Stimulated activated CD8-positive, alpha-beta memory T cell treated with anti-CD3 and anti-CD28 coated beads, Interleukin-4, amount 100 ng/mL, for 4 hours (primary cell): ENCODE measurements at regions not wholly inside any gene's neighbourhood (a gene's known extent, or its start where the extent isn't known, plus 50 kb on each side); places are given as distances from the start of the nearest gene placed in this dataset.

Source experiments
- DNase-seq, 2 donors: peaks; one replicate each; pipeline ENCODE4 v3.0.0-alpha.2; 2020; ENCODE audit warnings: low read depth in 2 of 2, low spot score in 1 of 2

DNA sequence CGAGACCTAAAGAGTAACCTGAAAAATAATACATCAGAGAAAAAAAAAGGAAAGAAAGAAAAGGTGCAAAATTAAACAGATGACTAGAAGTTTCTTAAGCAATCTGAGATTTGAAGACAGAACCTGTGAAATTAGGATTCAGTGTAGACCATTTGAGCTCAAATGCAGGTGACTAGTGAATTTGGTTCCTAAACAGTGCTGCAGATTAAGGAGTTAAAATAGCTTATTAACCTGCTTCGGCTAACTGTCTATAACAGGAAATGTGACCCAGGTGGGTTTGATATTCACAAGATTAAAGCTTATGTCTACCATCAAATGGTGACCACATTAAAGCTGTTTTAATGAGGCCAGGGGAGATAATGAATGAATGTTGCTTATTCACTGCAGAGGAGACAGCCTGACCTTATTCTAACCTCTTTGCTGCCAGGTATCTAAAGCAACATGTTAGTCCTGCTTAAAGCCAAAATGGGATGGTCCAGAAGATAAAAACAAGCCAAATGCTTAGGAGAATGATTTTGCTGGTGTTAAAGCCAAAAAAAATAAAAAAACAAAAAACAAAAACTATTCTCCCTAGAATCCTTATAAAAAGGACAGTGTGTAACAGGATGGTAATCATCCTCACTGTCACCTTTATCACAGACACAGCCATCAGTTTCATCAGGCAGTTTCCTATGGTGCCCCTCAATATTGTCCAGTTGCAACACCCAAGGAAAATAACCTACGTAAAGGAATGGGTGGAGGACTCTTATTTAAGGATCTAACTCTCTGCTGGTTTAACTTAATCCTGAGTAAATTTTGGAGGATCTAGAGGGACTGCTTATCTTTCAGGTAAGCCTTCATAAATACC, 769.0 kb upstream of the ZEB2 start:
- no peak for DNase-seq

DNA sequence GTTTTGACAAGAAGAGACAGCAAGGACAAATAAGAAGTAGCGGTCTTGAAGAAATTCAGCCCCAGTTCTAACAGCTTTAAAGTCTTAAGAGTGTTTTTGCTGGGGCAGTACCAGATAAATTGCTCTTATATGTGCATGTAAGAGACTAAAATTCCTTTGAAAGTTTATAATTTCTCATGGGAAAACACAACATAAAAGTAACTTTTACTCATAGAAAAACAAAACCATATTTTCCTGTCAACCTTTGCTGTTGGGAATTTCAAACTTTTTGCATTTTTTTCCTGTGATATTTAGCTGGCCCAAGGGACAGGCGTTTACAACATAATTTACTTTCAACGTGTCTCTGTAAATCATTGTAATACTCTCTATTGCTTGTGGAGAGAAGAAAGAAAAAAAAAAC, 767.8 kb upstream of the ZEB2 start:
- DNase-seq = no peak

DNA sequence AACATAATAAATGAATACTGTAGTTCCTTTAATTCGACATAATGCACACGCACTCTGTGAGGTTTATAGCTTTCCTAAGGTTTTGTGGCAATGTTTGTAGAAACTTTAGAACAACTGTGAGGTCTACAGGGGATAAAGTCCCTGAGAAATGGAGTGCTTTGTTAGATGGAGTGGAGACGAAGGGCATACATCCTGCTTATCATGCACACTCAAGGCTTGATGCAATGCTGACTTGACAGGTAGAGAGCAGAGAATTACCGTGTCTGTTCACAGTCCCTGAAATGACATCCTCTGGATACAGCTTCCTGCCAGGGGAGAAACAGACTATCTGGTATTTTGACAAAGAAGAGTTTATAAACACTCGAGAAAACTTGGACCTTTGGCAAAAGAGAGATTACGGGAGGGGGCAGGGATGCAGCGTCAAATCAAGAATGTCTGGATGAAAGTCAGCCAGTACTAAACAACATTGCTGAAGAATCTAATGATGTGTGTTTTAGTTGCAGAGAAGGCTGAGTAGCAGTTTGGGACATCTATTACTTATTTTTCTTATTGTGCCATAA, 766.9 kb upstream of the ZEB2 start:
- no peak for DNase-seq

DNA sequence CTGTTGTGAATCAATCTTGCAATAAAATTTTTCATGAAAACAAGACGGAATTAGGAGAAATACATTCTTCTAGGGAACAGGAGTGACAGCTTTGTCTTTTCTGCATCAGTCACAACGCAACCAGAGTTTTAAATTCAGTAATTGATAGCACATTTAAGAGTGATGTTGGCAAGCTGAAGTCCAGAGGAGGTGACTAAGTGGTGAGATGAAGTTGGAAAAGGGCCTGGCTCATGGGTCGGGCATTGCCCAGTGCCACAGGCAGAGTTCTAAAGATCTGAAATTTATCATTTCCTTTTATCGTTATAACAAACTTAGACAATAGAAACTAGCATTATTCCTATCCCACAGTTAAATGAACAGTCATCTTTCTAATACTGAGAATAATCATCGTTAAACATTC, 764.6 kb upstream of the ZEB2 start:
- DNase-seq = no peak

GRCh38 chr2:145283131-145283530, 763.2 kb upstream of the ZEB2 start:
- no peak for DNase-seq

DNA sequence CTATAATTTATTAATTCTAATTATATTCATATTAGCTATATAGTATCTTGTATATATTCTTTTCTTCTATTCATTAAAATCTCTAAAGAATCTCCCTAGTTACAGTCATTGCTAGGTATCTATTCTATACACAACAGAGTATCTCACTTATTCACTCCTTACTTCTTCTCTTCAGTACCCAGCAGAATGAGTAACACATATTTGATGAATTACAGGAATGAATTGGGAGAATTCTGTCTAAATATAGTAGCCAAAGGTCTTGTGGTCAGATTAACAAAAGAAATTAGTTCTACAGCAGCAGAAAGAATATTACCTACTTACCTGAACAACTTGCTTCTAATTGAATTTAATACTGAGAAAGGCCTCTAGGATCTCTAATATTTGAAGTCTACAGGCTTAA, 758.0 kb upstream of the ZEB2 start:
- no peak for DNase-seq

DNA sequence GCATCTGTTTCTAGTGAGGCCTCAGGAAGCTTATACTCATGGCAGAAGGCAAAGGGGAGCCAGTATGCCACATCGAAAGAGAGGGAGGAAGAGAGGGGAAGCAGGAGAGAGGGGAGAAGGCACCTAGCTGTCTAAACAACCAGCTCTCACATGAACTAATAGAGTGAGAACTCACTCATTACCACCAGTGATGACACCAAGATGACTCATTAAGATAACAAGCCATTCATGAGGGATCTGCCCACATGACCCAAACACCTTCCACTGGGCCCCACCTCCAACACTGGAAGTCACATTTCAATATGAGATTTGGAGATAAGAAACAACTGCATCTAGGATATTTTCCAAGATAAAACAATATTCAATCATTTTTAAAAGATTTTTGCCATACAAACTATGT, 753.9 kb upstream of the ZEB2 start:
- no peak for DNase-seq

DNA sequence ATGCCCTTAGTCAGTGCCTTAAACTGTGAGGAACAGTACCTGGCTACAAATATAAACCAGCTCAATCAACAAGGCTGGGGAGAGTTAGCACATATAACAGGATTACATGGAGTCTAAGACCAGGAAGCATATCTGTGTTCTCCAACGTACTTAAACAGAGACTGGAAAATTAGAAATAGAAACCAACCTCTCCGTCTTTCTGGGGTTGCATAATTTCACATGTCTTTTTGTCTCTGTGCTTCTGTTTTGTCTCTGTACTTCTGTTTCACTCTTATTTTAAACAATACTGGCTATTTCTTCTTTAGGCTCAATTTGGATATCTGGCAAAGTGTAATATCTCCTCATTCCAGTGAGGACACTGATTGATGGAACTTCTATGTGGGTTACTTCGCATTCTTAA, 749.0 kb upstream of the ZEB2 start:
- no peak for DNase-seq

DNA sequence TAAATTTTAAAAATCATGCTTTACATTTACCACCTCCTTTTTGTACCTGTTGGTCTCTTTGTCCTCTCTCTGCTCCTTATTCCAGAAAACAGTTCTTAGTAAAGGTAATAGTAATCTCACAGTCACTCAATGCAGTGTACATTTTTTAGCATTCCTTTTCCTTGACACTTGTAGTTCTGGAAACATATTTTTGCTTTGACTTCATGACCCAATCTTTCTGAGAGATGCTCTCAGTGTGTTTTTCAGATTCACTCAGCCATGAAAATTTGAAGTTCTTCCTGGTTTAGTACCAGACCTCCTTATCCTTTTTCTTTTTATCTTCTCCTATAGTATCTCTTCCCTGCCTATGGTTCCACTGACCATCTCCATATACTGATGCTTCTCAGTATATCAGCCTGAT, 747.5 kb upstream of the ZEB2 start:
- DNase-seq = no peak

DNA sequence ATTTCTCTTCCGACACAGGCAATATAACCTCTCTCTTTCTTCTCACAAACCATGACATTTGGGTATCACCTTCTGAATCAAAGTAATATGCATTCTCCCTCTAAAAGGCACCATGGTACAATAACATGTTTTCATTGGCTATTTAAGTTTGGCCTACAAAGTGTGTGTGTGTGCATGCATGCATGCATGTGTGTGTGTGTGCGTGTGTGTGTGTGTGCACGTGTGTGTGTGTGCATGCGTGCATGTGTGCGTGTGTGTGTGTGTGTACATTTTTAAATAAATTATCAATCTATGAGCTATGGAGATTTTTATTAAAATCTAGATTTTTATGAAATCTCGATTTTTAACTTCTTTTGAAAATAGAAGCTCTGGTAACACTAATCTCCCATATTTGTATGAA, 745.3 kb upstream of the ZEB2 start:
- DNase-seq = no peak

DNA sequence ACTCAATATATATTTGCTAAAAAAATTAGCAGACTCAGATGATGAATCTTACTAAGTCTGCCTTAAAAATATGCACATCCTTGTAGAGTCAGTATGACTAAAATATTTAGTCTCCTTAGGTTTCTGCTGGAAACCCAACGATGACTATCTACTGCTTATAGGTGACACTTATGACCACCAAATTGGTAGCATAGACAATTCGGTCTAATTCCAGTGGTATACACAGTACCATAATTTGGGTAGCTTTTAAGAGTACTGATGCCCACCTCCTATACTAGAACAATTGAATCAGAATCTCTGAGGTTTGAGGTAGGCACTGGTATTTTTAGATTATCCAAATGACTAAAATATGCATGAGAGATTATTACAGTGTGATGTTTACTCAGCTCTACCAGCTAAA, 740.8 kb upstream of the ZEB2 start:
- no peak for DNase-seq

- no peak for DNase-seq
Measured at GRCh38 chr2:145260081-145260480, 740.2 kb upstream of the ZEB2 start.

DNA sequence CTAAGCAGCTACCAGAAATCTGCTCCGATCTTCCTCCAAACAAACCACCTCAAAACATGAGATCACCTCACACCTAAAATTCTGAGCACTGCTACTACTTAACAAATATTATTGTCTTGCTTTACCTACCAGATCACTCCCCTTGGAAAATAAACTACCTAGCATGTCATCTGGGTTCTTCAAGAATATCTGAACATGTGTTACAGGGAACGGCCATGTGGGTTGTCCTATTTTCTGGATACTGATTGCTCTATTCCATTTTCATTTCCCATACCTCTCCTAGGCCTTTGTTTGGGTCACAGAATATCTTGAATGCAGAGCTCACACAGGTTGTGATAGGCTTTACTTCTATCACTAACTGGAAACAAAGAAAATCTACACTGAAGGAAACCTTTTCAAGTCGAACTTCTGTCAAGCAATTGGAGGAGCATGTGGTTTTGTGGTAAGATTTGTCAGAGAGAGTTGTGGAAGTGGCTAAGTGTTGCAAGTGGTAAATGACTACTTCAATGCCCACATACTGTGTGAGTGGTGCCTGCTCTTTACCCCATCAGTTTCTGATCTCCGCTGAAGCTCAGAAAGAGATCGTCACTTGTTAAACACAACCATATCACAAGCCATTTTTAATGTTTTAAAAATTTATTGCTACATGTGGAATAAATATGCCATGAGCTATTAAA, 739.1 kb upstream of the ZEB2 start:
- no peak for DNase-seq

DNA sequence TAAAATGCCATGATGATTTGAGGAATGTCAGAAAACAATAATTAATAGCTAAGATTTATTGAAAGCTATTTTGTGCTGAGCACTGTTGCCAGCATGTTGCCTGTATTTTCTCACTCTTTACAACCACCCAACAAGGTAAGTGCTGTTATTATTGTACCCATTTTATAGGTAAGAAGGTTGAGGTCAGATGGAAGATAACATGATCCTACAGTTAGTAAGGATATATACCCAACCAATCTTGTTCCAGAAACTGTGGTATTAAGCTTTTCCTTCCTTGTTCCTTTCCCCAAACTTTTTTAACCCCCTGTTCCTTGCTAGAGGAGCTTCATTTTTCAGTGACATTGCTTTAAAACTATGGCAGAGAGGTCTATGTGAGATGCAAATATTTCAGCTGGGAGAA, 738.0 kb upstream of the ZEB2 start:
- no peak for DNase-seq

GRCh38 chr2:145256551-145256950, 736.6 kb upstream of the ZEB2 start:
- DNase-seq = no peak

- DNase-seq = no peak
Measured at GRCh38 chr2:145254291-145254690, 734.4 kb upstream of the ZEB2 start.

DNA sequence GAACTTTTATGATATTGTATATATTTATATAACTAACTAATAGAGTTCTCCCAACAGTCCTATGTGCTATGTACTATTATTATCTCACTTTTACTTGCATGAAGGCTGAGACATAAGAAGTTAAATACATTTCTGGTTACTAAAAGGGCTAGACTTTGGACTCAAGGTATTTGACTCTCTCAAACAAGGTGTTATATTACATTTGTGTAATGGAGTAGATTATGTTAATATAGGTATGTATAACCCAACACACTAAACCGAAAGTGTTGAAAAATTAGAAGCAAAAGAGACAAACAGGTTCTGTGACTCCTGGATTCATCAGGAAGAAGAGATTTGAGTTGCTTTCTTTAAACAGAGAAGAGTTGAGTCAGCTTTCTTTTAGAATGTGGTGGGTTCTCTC, 733.6 kb upstream of the ZEB2 start:
- no peak for DNase-seq

DNA sequence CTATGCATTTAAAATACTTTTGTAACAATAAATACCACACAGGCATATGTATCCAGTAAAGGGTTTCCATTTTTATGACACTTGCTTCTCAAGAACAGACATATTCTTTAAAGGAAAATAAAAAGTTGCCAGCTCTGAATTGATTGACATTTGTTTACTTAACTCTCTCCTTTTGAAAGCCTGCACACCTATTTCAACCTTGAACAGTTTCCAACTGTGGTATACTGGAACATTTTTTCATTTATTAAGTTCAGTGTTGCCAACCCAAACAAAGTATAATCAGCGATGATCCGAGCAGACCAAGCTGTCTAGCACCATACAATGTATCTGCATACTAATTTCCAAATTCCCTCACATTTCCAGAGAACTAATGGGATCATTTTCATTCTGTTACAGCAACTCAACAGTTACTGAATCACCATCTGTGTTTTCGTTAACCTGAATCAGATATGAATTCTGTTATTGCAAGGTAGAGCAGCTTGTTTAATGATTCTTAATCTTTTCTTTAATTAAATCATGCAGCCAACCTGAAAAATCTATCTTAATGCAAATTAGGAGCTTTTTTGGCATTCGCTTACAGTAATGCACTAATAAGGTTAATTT, 725.5 kb upstream of the ZEB2 start:
- no peak for DNase-seq

DNA sequence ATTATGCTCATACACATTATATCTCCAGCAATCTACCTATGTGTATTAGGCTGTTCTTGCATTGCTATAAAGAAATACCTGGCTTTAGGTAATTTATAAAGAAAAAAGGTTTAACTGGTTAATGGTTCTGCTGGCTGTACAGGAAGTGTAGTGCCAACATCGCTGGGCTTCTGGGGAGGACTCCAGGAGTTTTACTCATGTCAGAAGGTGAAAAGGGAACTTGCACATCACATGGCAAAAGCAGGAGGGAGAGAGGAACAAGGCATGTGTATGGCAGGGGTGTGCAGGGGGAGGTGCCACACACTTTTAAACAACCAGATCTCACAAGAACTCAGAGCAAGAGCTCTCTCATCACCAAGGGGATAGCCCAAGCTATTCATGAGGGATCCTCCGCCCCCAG, 715.4 kb upstream of the ZEB2 start:
- no peak for DNase-seq

GRCh38 chr2:145230546-145230945, 710.6 kb upstream of the ZEB2 start:
- DNase-seq = no peak

GRCh38 chr2:145228506-145228905, 708.6 kb upstream of the ZEB2 start:
- no peak for DNase-seq

- DNase-seq = no peak
Measured at GRCh38 chr2:145226901-145227300, 707.0 kb upstream of the ZEB2 start.
